Right lobe of liver (tissue), 6 donors: ENCODE measurements at regions not wholly inside any gene's neighbourhood (a gene's known extent, or its start where the extent isn't known, plus 50 kb on each side); places are given as distances from the start of the nearest gene placed in this dataset.

Experiments
- ATAC-seq, 4 donors: fragments of 200-7000 bp; cut with Tn5 transposase; one replicate each; pipeline ENCODE4 v1.9.1; 2020; ENCODE audit warnings: mild to moderate bottlenecking in 4 of 4, moderate library complexity in 4 of 4
- DNase-seq, 3 donors: peaks; one replicate each; pipeline ENCODE4 v3.0.0-alpha.2; 2020
- H3K27ac ChIP-seq, 3 donors: fragments of 200-600 bp; one replicate each; pipeline ENCODE4 v1.8.0; 2022
- H3K27me3 ChIP-seq, 2 donors: fragments of 200-600 bp; one replicate each; pipeline ENCODE4 v1.8.0; 2022
- H3K36me3 ChIP-seq, 4 donors: fragments of 200-600 bp; sonication (generic) in 1 of 4; one replicate each; pipeline versions ENCODE4 v1.5.1 to v1.8.0; 2017 to 2022; ENCODE audit warnings: control low read depth in 1 of 4
- H3K4me1 ChIP-seq, 4 donors: fragments of 200-600 bp; sonication (generic) in 1 of 4; one replicate each; pipeline versions ENCODE4 v1.5.1 to v1.8.0; 2017 to 2022; ENCODE audit warnings: control low read depth in 1 of 4
- H3K4me3 ChIP-seq, 3 donors: fragments of 200-600 bp; one replicate each; pipeline ENCODE4 v1.8.0; 2022
- H3K9me3 ChIP-seq, 4 donors: fragments of 200-600 bp; sonication (generic) in 1 of 4; one replicate each; pipeline versions ENCODE4 v1.5.1 to v1.8.0; 2017 to 2022; ENCODE audit warnings: control low read depth in 1 of 4
- POLR2A ChIP-seq: fragments of 450-650 bp; IDR thresholded peaks from one replicate; pipeline ENCODE4 v1.6.1; 2017; ENCODE audit warnings: antibody characterized with exemption, mild to moderate bottlenecking
- WGBS: methylation state at CpG from one replicate; pipeline ENCODE4 v1.1.6; 2018; ENCODE audit warnings: low coverage, low lambda C conversion rate; ENCODE audit not compliant: insufficient coverage; ENCODE audit errors: missing lambda C conversion rate; 5-methylcytosine and 5-hydroxymethylcytosine counted together
- intact Hi-C, 2 donors: fragments of 100-400 bp; cut with DNase I; formaldehyde crosslinking; loops; one replicate each; pipeline versions ENCODE4 v1.11.2 to v1.14.1; 2022
- TF ChIP-seq, protein P1 (sequence below), 4 donors: fragments of 200-600 bp in 3 of 4; fragments of 450-650 bp in 1 of 4; IDR thresholded peaks; one replicate each; pipeline versions ENCODE4 v1.5.1 to v1.8.0; 2016 to 2022; ENCODE audit warnings: antibody characterized with exemption in 4 of 4, mild to moderate bottlenecking in 2 of 4
- donor health status: DM: no; HTN: yes; CAD: no.
- donor health status: DM: no; HTN: no; CAD: no.
- donor health status: DM: no; HTN: no; CAD: no.
- donor health status: DM: no; HTN: yes; CAD: no.
- donor health status: DM: no; HTN: yes; CAD: no.

DNA sequence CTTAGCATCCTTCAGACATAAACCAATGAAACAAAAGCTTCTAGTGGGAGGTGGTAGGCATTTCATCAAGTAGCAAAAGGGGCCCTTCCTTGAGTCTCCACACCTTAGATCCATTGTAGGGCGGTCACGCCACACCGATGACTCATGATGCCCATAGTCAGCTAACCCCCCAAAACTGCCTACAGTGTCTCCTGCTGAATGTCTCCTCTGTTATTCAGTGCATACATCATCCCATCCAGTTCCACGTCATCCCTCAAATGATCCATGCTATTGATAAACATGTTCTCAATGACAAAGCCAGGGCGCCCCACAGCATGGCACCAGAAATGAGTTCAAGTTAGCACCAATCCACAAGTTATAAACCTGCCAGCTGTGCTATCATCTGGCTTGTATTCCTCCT, 57.4 kb upstream of the ACKR3 start:
- ATAC-seq: no peak
- DNase-seq: no peak
- no peaks in the 10 kb centered on the region for H3K9me3 ChIP-seq
- no peaks in the 10 kb centered on the region for H3K27me3 ChIP-seq
- TF ChIP-seq POLR2A: no peak
- TF ChIP-seq, protein P1, sequence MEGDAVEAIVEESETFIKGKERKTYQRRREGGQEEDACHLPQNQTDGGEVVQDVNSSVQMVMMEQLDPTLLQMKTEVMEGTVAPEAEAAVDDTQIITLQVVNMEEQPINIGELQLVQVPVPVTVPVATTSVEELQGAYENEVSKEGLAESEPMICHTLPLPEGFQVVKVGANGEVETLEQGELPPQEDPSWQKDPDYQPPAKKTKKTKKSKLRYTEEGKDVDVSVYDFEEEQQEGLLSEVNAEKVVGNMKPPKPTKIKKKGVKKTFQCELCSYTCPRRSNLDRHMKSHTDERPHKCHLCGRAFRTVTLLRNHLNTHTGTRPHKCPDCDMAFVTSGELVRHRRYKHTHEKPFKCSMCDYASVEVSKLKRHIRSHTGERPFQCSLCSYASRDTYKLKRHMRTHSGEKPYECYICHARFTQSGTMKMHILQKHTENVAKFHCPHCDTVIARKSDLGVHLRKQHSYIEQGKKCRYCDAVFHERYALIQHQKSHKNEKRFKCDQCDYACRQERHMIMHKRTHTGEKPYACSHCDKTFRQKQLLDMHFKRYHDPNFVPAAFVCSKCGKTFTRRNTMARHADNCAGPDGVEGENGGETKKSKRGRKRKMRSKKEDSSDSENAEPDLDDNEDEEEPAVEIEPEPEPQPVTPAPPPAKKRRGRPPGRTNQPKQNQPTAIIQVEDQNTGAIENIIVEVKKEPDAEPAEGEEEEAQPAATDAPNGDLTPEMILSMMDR (IDR thresholded peaks at IDR 0.05): no peak
- peaks cover 0 to 2% (median 0%) of the 10 kb centered on the region in 4 donors for H3K4me1 ChIP-seq
- no peaks in the 10 kb centered on the region for H3K36me3 ChIP-seq
- H3K4me3 ChIP-seq: no peak overlapping the region
- 91% methylated on average over 5 of the region's 5 CpGs for WGBS
- intact Hi-C loops: loop anchor here (5.0 to 10.0 kb wide), 3 partner anchors 167 to 515 kb away; no protein-coding TSS in a partner anchor
- H3K27ac ChIP-seq: no peak overlapping the region

DNA sequence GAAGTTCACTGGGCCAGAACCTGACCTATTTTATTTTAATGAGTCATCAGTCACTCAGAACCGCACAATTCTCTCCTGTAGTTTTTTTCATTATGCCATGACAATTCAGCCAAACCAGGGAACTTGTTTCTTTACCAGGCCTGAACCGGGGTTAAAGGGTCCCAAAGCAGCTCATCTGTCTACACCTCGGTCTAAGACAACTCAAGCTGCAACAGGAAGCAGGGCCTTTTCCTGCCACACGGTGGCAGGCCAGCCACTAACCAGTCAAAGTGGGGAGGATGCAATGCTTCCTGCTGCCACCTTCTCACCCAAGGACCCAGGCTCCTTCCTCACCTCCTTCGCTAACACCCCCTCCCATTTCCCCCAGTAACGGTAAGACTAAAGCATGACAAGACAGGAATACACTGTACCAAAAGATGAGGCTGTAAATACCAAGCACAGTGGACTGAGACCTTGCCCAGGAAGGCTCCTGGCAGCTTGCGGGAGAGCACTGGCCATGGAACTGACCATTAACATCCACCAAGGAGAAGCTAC, 56.7 kb upstream of the ACKR3 start:
- Histone ChIP-seq H3K4me1 (no peaks in the 10 kb centered on the region), H3K27ac (no peak overlapping the region), H3K36me3 (no peaks in the 10 kb centered on the region), H3K27me3 (no peaks in the 10 kb centered on the region), H3K9me3 (no peaks in the 10 kb centered on the region), H3K4me3 (no peak overlapping the region)
- TF ChIP-seq, protein P1 (IDR thresholded peaks at IDR 0.05): peak; percentile 72 to 91 (median 84)
- TF ChIP-seq POLR2A: no peak
- DNase-seq: peak; percentile 59 to 68 (median 63)
- ATAC-seq: peak; percentile 89 to 94 (median 92)
- 0% methylated on average over 6 of the region's 7 CpGs for WGBS
- intact Hi-C loops: loop anchor here (5.0 to 10.0 kb wide), 3 partner anchors 168 to 514 kb away; no protein-coding TSS in a partner anchor

DNA sequence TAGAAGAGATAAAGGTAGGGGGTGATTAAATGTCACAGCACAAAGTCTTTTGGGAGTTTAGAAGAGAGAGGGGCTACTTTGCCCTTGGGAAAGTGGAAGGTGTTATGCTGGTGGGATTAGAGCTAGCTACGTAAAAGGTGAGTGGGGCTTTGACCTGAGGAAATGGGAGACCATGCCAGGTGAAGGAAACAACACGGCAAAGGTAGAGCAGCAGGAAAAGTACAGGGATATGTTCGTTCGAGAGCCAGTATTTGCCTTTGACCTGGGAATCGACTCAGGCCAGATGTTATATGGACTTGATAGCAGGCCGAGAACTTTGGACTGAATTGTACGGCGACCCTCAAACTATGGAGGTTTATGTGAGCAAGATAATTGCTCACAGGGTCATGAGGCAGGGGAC, 55.7 kb upstream of the ACKR3 start:
- Histone ChIP-seq H3K27me3 (no peaks in the 10 kb centered on the region), H3K36me3 (no peaks in the 10 kb centered on the region), H3K9me3 (no peaks in the 10 kb centered on the region), H3K4me3 (no peak overlapping the region), H3K27ac (no peak overlapping the region), H3K4me1 (no peaks in the 10 kb centered on the region)
- TF ChIP-seq, protein P1 (IDR thresholded peaks at IDR 0.05): no peak
- no peak for TF ChIP-seq POLR2A
- WGBS: 83% methylated on average over 7 of the region's 8 CpGs
- DNase-seq (no peak), ATAC-seq (no peak)
- intact Hi-C loops: loop anchor here (5.0 to 10.0 kb wide), 3 partner anchors 169 to 513 kb away; no protein-coding TSS in a partner anchor

DNA sequence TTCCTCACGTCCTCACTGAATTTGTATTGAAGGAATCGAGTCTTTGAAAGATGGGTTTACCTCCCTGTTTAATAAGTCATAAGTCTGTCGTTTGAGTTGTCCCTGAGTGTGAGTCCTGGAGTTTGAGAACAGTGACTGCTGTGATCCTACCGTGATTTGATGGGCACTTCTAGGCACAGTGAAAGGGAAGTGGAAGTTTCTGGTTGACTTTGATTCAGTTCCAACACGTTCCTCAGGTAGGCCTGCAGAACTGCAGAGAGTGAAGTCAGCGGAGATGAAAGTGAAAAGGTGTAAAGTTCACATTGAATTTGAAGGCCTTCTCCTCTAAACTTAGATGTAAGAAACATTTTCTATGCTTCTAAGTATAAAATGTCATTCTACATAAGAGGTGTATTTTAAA, 52.9 kb upstream of the ACKR3 start:
- Histone ChIP-seq H3K27me3 (no peaks in the 10 kb centered on the region), H3K4me3 (no peak overlapping the region), H3K27ac (no peak overlapping the region), H3K9me3 (no peaks in the 10 kb centered on the region), H3K36me3 (no peaks in the 10 kb centered on the region), H3K4me1 (no peaks in the 10 kb centered on the region)
- DNase-seq (no peak), ATAC-seq (no peak)
- intact Hi-C loops: loop anchor here (10.0 kb wide), 2 partner anchors 172 to 508 kb away; no protein-coding TSS in a partner anchor
- 77% methylated on average over 6 of the region's 6 CpGs for WGBS
- no peak for TF ChIP-seq POLR2A
- TF ChIP-seq, protein P1 (IDR thresholded peaks at IDR 0.05): no peak
